ENCODE measurements at regions not wholly inside any gene's neighbourhood (a gene's known extent, or its start where the extent isn't known, plus 50 kb on each side); places are given as distances from the start of the nearest gene placed in this dataset.
"Not testable (repeated sequence)": the region's sequence is repeated elsewhere in the genome, so short reads cannot be mapped to it uniquely, and the experiment has no call there.

- Mint-ChIP-seq H3K27me3 (no peaks in the 10 kb centered on the region), H3K27ac (no peak overlapping the region), H3K4me1 (ENCODE audit: low read depth) (no peaks in the 10 kb centered on the region), H3K9me3 (peaks cover 17% of the 10 kb centered on the region), H3K36me3 (no peaks in the 10 kb centered on the region), H3K4me3 (no peak overlapping the region)
- intact Hi-C loops (cut with micrococcal nuclease) = no loop called here
- ChIA-PET POLR2A (no interaction called here), CTCF (no interaction called here)
- DNase-seq = no peak
Measured at GRCh38 chr1:163980394-163980793, 578.6 kb upstream of the PBX1 start.

DNA sequence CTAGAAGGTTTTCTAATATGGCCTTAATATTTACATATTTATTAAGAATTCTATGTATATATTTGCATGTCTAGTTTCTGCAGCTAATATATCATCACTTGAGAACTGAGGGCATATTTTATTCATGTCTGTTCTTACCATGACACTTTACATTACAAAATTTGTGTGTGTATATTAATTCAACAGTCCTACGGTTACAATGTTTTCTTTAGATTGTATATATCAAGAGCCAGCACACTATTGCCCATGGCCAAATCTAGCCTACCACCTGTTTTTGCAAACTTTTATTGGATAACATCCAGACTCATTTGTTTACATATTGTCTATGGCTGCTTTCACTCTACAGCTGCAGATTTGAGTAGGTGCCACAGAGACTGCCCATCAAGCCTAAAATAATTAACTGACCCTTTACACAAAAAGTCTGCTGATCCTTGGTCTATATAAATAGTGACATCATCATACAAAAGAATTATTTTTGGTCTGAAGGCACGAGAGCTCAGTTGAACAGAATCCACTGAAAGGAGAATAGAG, 577.4 kb upstream of the PBX1 start:
- H3K27me3 Mint-ChIP-seq = no peaks in the 10 kb centered on the region
- POLR2A ChIA-PET = no interaction called here
- H3K9me3 Mint-ChIP-seq = peaks cover 20% of the 10 kb centered on the region
- no peaks in the 10 kb centered on the region for H3K4me1 Mint-ChIP-seq (ENCODE audit: low read depth)
- H3K27ac Mint-ChIP-seq = no peak overlapping the region
- intact Hi-C loops (cut with micrococcal nuclease) = no loop called here
- no peak for DNase-seq
- CTCF ChIA-PET = no interaction called here
- H3K4me3 Mint-ChIP-seq = no peak overlapping the region
- H3K36me3 Mint-ChIP-seq = no peaks in the 10 kb centered on the region

GRCh38 chr1:163983097-163983496, 575.9 kb upstream of the PBX1 start:
- Mint-ChIP-seq H3K27ac (no peak overlapping the region), H3K27me3 (no peaks in the 10 kb centered on the region), H3K4me1 (ENCODE audit: low read depth) (no peaks in the 10 kb centered on the region), H3K9me3 (peaks cover 16% of the 10 kb centered on the region), H3K36me3 (no peaks in the 10 kb centered on the region), H3K4me3 (no peak overlapping the region)
- no peak for DNase-seq
- intact Hi-C loops (cut with micrococcal nuclease) = no loop called here
- ChIA-PET CTCF (no interaction called here), POLR2A (no interaction called here)

DNA sequence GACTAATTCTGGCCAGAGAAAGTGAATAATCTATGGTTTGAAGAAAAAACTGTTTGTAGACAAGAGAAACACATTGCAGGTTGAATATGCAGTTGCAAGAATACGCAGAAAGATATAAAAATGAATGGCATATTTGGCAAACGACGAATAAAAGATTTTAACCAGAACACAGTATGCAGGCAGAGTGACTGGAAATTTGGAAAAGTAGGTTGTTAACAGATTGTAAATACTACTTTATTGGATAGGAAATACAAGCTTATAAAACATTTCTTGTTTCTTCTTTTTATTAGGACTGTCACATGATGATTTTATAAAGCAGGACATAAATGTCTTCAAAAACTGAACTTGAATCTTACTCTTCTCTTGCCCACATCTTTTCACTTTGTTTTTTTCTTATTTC, 573.3 kb upstream of the PBX1 start:
- Mint-ChIP-seq H3K27me3 (no peaks in the 10 kb centered on the region), H3K9me3 (peaks cover 20% of the 10 kb centered on the region), H3K4me3 (no peak overlapping the region), H3K27ac (no peak overlapping the region), H3K36me3 (no peaks in the 10 kb centered on the region), H3K4me1 (ENCODE audit: low read depth) (no peaks in the 10 kb centered on the region)
- ChIA-PET POLR2A (no interaction called here), CTCF (no interaction called here)
- intact Hi-C loops (cut with micrococcal nuclease) = no loop called here
- no peak for DNase-seq

- intact Hi-C loops (cut with micrococcal nuclease) = no loop called here
- no peaks in the 10 kb centered on the region for H3K4me1 Mint-ChIP-seq (ENCODE audit: low read depth)
- ChIA-PET POLR2A (no interaction called here), CTCF (no interaction called here)
- H3K27ac Mint-ChIP-seq = no peak overlapping the region
- peaks cover 37% of the 10 kb centered on the region for H3K9me3 Mint-ChIP-seq
- no peak for DNase-seq
- no peaks in the 10 kb centered on the region for H3K27me3 Mint-ChIP-seq
- no peaks in the 10 kb centered on the region for H3K36me3 Mint-ChIP-seq
- no peak overlapping the region for H3K4me3 Mint-ChIP-seq
Measured at GRCh38 chr1:163999131-163999530, 559.9 kb upstream of the PBX1 start.

DNA sequence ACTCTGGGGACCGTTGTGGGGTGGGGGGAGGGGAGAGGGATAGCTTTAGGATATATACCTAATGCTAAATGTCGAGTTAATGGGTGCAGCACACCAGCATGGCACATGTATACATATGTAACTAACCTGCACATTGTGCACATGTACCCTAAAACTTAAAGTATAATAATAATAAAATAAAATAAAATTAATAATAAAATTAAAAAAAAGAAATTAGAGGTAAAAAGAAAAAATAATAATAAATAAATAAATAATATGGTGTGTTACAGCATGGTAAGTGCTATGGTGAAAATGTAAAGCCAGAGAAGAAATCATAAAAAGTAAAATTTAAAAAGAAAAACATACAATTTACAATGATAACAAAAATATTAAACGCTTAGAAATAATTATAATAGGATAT, 552.8 kb upstream of the PBX1 start:
- H3K36me3 Mint-ChIP-seq; H3K4me1 Mint-ChIP-seq (ENCODE audit: low read depth); H3K4me3 Mint-ChIP-seq; CTCF ChIA-PET; intact Hi-C loops (cut with micrococcal nuclease); H3K27me3 Mint-ChIP-seq; DNase-seq; H3K27ac Mint-ChIP-seq; POLR2A ChIA-PET: not testable (repeated sequence)
- H3K9me3 Mint-ChIP-seq = peaks cover 42% of the 10 kb centered on the region

DNA sequence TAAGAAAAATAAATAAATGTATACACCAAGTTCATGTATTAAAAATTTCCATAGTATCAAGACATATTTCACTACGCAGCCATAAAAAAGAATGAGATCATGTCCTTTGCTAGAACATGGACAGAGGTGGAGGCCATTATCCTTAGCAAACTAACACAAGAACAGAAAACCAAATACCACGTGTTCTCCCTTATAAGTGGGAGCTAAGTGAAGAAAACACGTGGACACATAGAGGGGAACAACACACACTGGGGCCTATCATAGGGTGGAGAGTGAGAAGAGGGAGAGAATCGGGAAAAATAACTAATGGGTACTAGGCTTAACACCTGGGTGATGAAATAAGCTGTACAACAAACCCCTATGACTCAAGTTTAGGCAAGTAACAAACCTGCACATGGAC, 552.4 kb upstream of the PBX1 start:
- Mint-ChIP-seq H3K36me3 (no peaks in the 10 kb centered on the region), H3K27ac (no peak overlapping the region), H3K27me3 (no peaks in the 10 kb centered on the region), H3K4me3 (no peak overlapping the region), H3K4me1 (ENCODE audit: low read depth) (no peaks in the 10 kb centered on the region), H3K9me3 (peaks cover 42% of the 10 kb centered on the region)
- DNase-seq = no peak
- ChIA-PET CTCF (no interaction called here), POLR2A (no interaction called here)
- intact Hi-C loops (cut with micrococcal nuclease) = no loop called here

GRCh38 chr1:164017239-164017638, 541.7 kb upstream of the PBX1 start:
- no peak for DNase-seq
- H3K27ac Mint-ChIP-seq = no peak overlapping the region
- ChIA-PET POLR2A (no interaction called here), CTCF (no interaction called here)
- no peaks in the 10 kb centered on the region for H3K36me3 Mint-ChIP-seq
- H3K4me3 Mint-ChIP-seq = no peak overlapping the region
- peaks cover 43% of the 10 kb centered on the region for H3K9me3 Mint-ChIP-seq
- no peaks in the 10 kb centered on the region for H3K27me3 Mint-ChIP-seq
- intact Hi-C loops (cut with micrococcal nuclease) = no loop called here
- H3K4me1 Mint-ChIP-seq (ENCODE audit: low read depth) = no peaks in the 10 kb centered on the region

GRCh38 chr1:164020391-164020790, 538.6 kb upstream of the PBX1 start:
- intact Hi-C loops (cut with micrococcal nuclease) = no loop called here
- H3K9me3 Mint-ChIP-seq = peaks cover 39% of the 10 kb centered on the region
- POLR2A ChIA-PET = no interaction called here
- no peak overlapping the region for H3K4me3 Mint-ChIP-seq
- H3K36me3 Mint-ChIP-seq = no peaks in the 10 kb centered on the region
- CTCF ChIA-PET = no interaction called here
- no peaks in the 10 kb centered on the region for H3K27me3 Mint-ChIP-seq
- DNase-seq = no peak
- H3K4me1 Mint-ChIP-seq (ENCODE audit: low read depth) = no peaks in the 10 kb centered on the region
- no peak overlapping the region for H3K27ac Mint-ChIP-seq

- CTCF ChIA-PET = no interaction called here
- Mint-ChIP-seq H3K4me3 (no peak overlapping the region), H3K4me1 (ENCODE audit: low read depth) (no peaks in the 10 kb centered on the region), H3K27ac (no peak overlapping the region), H3K9me3 (peaks cover 40% of the 10 kb centered on the region), H3K36me3 (no peaks in the 10 kb centered on the region), H3K27me3 (no peaks in the 10 kb centered on the region)
- DNase-seq = no peak
- intact Hi-C loops (cut with micrococcal nuclease) = no loop called here
- POLR2A ChIA-PET = no interaction called here
Measured at GRCh38 chr1:164021813-164022212, 537.2 kb upstream of the PBX1 start.

DNA sequence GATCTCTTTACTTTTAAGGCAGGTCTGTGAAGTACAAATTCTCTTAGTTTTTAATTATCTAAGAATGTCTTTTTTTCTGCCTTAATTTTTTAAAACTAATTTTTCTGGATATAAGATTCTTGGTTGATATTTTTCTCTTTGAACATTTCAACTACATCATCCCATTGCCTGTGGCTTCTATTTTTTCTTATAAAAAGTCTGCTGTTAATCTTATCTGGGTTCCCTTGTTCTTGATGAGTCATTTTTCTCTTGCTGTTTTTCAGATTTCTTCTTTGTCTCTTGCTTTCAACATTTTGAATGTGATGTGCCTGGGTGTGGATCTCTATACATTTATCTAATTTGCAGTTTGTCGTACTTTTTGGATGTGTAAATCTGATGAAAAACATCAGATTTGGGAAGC, 525.2 kb upstream of the PBX1 start:
- no peaks in the 10 kb centered on the region for H3K36me3 Mint-ChIP-seq
- H3K27me3 Mint-ChIP-seq = no peaks in the 10 kb centered on the region
- no peak overlapping the region for H3K27ac Mint-ChIP-seq
- POLR2A ChIA-PET = no interaction called here
- no peak for DNase-seq
- CTCF ChIA-PET = no interaction called here
- intact Hi-C loops (cut with micrococcal nuclease) = no loop called here
- no peaks in the 10 kb centered on the region for H3K4me1 Mint-ChIP-seq (ENCODE audit: low read depth)
- no peak overlapping the region for H3K4me3 Mint-ChIP-seq
- H3K9me3 Mint-ChIP-seq = peaks cover 31% of the 10 kb centered on the region

GRCh38 chr1:164040754-164041153, 518.2 kb upstream of the PBX1 start:
- Mint-ChIP-seq H3K9me3 (peaks cover 4% of the 10 kb centered on the region), H3K4me1 (ENCODE audit: low read depth) (no peaks in the 10 kb centered on the region), H3K27me3 (no peaks in the 10 kb centered on the region), H3K36me3 (no peaks in the 10 kb centered on the region), H3K4me3 (no peak overlapping the region), H3K27ac (no peak overlapping the region)
- ChIA-PET CTCF (no interaction called here), POLR2A (no interaction called here)
- no peak for DNase-seq
- intact Hi-C loops (cut with micrococcal nuclease) = no loop called here

DNA sequence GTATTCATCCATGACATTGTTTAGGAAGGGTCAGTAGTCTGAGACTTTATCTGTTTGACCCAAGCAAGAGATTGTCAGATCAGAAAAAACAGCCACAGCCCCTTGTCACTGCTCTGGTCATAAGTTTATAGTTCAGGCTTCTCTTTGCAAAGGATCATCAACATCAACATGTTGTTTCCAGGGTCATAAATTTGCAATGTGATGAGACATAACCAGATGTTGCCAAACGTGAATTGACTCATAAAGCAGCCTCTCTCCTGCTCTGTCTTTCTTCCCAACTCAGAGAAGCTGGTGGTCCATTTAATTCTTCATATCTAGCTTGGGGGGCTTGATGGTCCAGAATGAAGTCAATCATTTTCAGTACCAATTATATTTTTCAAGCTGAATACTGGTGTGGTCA, 507.2 kb upstream of the PBX1 start:
- intact Hi-C loops (cut with micrococcal nuclease) = no loop called here
- DNase-seq = no peak
- H3K27me3 Mint-ChIP-seq = no peaks in the 10 kb centered on the region
- CTCF ChIA-PET = no interaction called here
- H3K27ac Mint-ChIP-seq = no peak overlapping the region
- H3K36me3 Mint-ChIP-seq = no peaks in the 10 kb centered on the region
- H3K9me3 Mint-ChIP-seq = peaks cover 9% of the 10 kb centered on the region
- POLR2A ChIA-PET = no interaction called here
- no peaks in the 10 kb centered on the region for H3K4me1 Mint-ChIP-seq (ENCODE audit: low read depth)
- H3K4me3 Mint-ChIP-seq = no peak overlapping the region

GRCh38 chr1:164054331-164054730, 504.7 kb upstream of the PBX1 start:
- intact Hi-C loops (cut with micrococcal nuclease) = no loop called here
- no peak for DNase-seq
- Mint-ChIP-seq H3K4me1 (ENCODE audit: low read depth) (no peaks in the 10 kb centered on the region), H3K9me3 (peaks cover 9% of the 10 kb centered on the region), H3K4me3 (no peak overlapping the region), H3K27ac (no peak overlapping the region), H3K27me3 (no peaks in the 10 kb centered on the region), H3K36me3 (no peaks in the 10 kb centered on the region)
- CTCF ChIA-PET = no interaction called here
- POLR2A ChIA-PET = no interaction called here

All from activated CD4-positive, alpha-beta memory T cell treated with anti-CD3 and anti-CD28 coated beads for 36 hours (primary cell).